Panc1 (cell line): ENCODE measurements at regions not wholly inside any gene's neighbourhood (a gene's known extent, or its start where the extent isn't known, plus 50 kb on each side); places are given as distances from the start of the nearest gene placed in this dataset.

Experiments used
- ATAC-seq: fragments of 200-7000 bp; cut with Tn5 transposase; 2 replicates; pipeline ENCODE4 v1.9.1; 2020; ENCODE audit warnings: mild to moderate bottlenecking, moderate library complexity
- BruUV-seq: library from RNA; stranded (reverse); fragments of 400-500 nt; replicated peaks from 2 replicates; lab custom pipeline; 2021; lab: Mats Ljungman, UMichigan
- CTCF ChIA-PET: fragments of 300-600 bp; sonication (Branson Sonifier 250); formaldehyde crosslinking; loops from one replicate; lab custom pipeline; 2022; ENCODE audit warnings: antibody characterized with exemption; lab: Charles Lee
- POLR2A ChIA-PET: fragments of 300-600 bp; sonication (Branson Sonifier 250); formaldehyde crosslinking; loops from one replicate; lab custom pipeline; 2022; ENCODE audit warnings: antibody characterized with exemption; lab: Charles Lee
- DNase-seq: peaks from one replicate; pipeline ENCODE4 v3.0.0-alpha.2; 2010; ENCODE audit warnings: low read depth, low spot score
- H3K27ac ChIP-seq: 2 replicates; pipeline ENCODE4 v1.5.1; 2011; ENCODE audit warnings: mild to moderate bottlenecking, low read length, inconsistent platforms
- H3K27me3 ChIP-seq: fragments of 200-500 bp; sonication (Bioruptor generic); 2 replicates; pipeline ENCODE4 v1.6.0; 2014; ENCODE audit warnings: low read length, inconsistent platforms; ENCODE audit not compliant: control insufficient read depth, insufficient read depth
- H3K36me3 ChIP-seq: fragments of 200-500 bp; sonication (Bioruptor generic); 2 replicates; pipeline ENCODE4 v1.5.1; 2014; ENCODE audit warnings: inconsistent platforms, mild to moderate bottlenecking, low read length, moderate library complexity; ENCODE audit not compliant: control insufficient read depth, insufficient read depth
- H3K4me1 ChIP-seq: 2 replicates; pipeline ENCODE4 v1.5.1; 2011; ENCODE audit warnings: inconsistent platforms, mild to moderate bottlenecking, low read length, moderate library complexity; ENCODE audit not compliant: control insufficient read depth, insufficient read depth
- H3K4me3 ChIP-seq, 2 experiments: 2 replicates each; pipeline ENCODE4 v1.5.1; 2011 to 2012; ENCODE audit warnings: low read depth in 2 of 2, low read length in 2 of 2, mild to moderate bottlenecking in 2 of 2, inconsistent platforms in 1 of 2, moderate library complexity in 1 of 2
- H3K9me3 ChIP-seq: fragments of 200-500 bp; sonication (Bioruptor generic); 2 replicates; pipeline ENCODE4 v1.5.1; 2014; ENCODE audit warnings: low read depth, mild to moderate bottlenecking, inconsistent platforms, low read length, moderate library complexity; ENCODE audit not compliant: control insufficient read depth, insufficient read depth
- POLR2AphosphoS5 ChIP-seq: IDR thresholded peaks from 2 replicates; pipeline ENCODE4 v1.6.1; 2012; ENCODE audit warnings: mild to moderate bottlenecking, low read depth, low read length, moderate library complexity
- SIN3A ChIP-seq: IDR thresholded peaks from 2 replicates; pipeline ENCODE4 v1.6.1; 2012; ENCODE audit warnings: low read depth, mild to moderate bottlenecking, low read length, moderate library complexity, borderline replicate concordance; ENCODE audit not compliant: insufficient read depth
- TCF7L2 ChIP-seq: IDR thresholded peaks from 2 replicates; pipeline ENCODE4 v1.6.1; 2011; ENCODE audit warnings: mild to moderate bottlenecking, low read depth, low read length, inconsistent platforms
- in situ Hi-C: cut with HindIII; loops from 2 replicates; pipeline ENCODE4 v1.10.0; 2016; ENCODE audit warnings: low sequenced_read_pairs, low pct_unique_long_range_greater_than_20kb
- intact Hi-C: fragments of 100-400 bp; cut with micrococcal nuclease; formaldehyde crosslinking; loops from one replicate; pipeline ENCODE4 v1.10.0; 2022; ENCODE audit not compliant: unreplicated experiment
- TF ChIP-seq, protein P1 (sequence below), 2 experiments: IDR thresholded peaks; 2 replicates each; pipeline ENCODE4 v1.6.1; 2011 to 2012; ENCODE audit warnings: low read depth in 2 of 2, control low read depth in 1 of 2, low read length in 1 of 2, mild to moderate bottlenecking in 1 of 2, moderate library complexity in 1 of 2; ENCODE audit not compliant: insufficient read depth in 1 of 2
- TF ChIP-seq, protein P2 (sequence below): fragments of 450-650 bp; IDR thresholded peaks from 2 replicates; pipeline ENCODE4 v1.5.1; 2017; ENCODE audit warnings: mild to moderate bottlenecking

DNA sequence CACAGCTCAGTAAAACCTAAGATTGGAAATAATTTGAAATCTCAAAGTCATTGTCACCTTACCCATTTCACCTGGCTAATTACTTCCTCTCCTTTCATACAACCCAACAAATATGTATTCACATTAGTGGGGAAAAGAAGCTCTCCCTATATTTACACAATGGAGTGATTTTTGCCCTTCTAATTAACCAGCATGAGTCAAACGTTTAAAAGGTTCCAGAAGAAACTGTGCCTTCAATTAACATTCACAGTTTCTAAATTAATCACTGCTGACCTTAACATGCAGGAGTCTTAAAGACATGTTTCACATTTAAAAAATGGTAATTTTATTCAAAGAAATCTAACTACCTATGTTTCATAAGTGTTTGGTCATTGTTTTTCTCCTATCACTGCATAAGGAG is 254.6 kb downstream of the CBLL2 start:
- Histone ChIP-seq H3K4me3 (no peak overlapping the region), H3K36me3 (no peaks in the 10 kb centered on the region), H3K9me3 (no peaks in the 10 kb centered on the region), H3K27me3 (no peaks in the 10 kb centered on the region), H3K4me1 (no peaks in the 10 kb centered on the region), H3K27ac (no peak overlapping the region)
- ChIA-PET CTCF (no interaction called here), POLR2A (no interaction called here)
- ATAC-seq (no peak), DNase-seq (no peak)
- BruUV-seq: no TSS peak
- TF ChIP-seq, protein P1, sequence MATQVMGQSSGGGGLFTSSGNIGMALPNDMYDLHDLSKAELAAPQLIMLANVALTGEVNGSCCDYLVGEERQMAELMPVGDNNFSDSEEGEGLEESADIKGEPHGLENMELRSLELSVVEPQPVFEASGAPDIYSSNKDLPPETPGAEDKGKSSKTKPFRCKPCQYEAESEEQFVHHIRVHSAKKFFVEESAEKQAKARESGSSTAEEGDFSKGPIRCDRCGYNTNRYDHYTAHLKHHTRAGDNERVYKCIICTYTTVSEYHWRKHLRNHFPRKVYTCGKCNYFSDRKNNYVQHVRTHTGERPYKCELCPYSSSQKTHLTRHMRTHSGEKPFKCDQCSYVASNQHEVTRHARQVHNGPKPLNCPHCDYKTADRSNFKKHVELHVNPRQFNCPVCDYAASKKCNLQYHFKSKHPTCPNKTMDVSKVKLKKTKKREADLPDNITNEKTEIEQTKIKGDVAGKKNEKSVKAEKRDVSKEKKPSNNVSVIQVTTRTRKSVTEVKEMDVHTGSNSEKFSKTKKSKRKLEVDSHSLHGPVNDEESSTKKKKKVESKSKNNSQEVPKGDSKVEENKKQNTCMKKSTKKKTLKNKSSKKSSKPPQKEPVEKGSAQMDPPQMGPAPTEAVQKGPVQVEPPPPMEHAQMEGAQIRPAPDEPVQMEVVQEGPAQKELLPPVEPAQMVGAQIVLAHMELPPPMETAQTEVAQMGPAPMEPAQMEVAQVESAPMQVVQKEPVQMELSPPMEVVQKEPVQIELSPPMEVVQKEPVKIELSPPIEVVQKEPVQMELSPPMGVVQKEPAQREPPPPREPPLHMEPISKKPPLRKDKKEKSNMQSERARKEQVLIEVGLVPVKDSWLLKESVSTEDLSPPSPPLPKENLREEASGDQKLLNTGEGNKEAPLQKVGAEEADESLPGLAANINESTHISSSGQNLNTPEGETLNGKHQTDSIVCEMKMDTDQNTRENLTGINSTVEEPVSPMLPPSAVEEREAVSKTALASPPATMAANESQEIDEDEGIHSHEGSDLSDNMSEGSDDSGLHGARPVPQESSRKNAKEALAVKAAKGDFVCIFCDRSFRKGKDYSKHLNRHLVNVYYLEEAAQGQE (IDR thresholded peaks at IDR 0.05; ENCODE audit: insufficient read depth in 1 of 2, low read depth in 2 of 2, low read length in 1 of 2): no peak
- TF ChIP-seq SIN3A (no peak), POLR2AphosphoS5 (no peak), TCF7L2 (no peak)
- TF ChIP-seq, protein P2, sequence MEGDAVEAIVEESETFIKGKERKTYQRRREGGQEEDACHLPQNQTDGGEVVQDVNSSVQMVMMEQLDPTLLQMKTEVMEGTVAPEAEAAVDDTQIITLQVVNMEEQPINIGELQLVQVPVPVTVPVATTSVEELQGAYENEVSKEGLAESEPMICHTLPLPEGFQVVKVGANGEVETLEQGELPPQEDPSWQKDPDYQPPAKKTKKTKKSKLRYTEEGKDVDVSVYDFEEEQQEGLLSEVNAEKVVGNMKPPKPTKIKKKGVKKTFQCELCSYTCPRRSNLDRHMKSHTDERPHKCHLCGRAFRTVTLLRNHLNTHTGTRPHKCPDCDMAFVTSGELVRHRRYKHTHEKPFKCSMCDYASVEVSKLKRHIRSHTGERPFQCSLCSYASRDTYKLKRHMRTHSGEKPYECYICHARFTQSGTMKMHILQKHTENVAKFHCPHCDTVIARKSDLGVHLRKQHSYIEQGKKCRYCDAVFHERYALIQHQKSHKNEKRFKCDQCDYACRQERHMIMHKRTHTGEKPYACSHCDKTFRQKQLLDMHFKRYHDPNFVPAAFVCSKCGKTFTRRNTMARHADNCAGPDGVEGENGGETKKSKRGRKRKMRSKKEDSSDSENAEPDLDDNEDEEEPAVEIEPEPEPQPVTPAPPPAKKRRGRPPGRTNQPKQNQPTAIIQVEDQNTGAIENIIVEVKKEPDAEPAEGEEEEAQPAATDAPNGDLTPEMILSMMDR: no peak
- intact Hi-C loops: no loop called here
- in situ Hi-C loops: no loop called here

DNA sequence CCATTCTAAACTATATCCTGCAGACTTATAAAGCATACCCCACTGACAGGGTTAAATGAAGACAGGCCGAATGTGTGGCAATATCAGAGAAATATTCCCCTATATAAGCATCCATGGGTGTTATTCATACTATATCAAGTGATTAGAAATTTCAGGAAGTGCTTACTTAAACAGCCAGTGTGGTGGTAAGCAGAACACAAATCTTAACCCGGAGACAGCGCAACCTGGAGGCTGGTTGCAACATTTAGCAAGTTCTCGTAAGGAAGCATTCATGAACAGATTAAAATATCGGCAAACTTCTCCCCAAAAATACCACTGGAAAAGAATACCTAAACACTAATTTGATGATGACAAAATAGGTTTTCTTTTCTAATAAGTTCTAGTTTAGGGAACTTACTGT is 261.2 kb downstream of the CBLL2 start:
- H3K4me1 ChIP-seq: no peaks in the 10 kb centered on the region
- H3K27me3 ChIP-seq: no peaks in the 10 kb centered on the region
- H3K9me3 ChIP-seq: no peaks in the 10 kb centered on the region
- H3K4me3 ChIP-seq: no peak overlapping the region
- no TSS peak for BruUV-seq
- in situ Hi-C loops (no loop called here), intact Hi-C loops (no loop called here)
- no peak for DNase-seq
- no peaks in the 10 kb centered on the region for H3K36me3 ChIP-seq
- no peak for ATAC-seq
- CTCF ChIA-PET: no interaction called here
- H3K27ac ChIP-seq: no peak overlapping the region
- TF ChIP-seq, protein P2: no peak; the same call in 1 of the 2 replicates
- no peak for TF ChIP-seq POLR2AphosphoS5
- TF ChIP-seq SIN3A: no peak
- no peak for TF ChIP-seq TCF7L2
- TF ChIP-seq, protein P1 (IDR thresholded peaks at IDR 0.05; ENCODE audit: insufficient read depth in 1 of 2, low read depth in 2 of 2, low read length in 1 of 2): no peak
- POLR2A ChIA-PET: no interaction called here
